ENCODE measurements at regions not wholly inside any gene's neighbourhood (a gene's known extent, or its start where the extent isn't known, plus 50 kb on each side); places are given as distances from the start of the nearest gene placed in this dataset.

DNA sequence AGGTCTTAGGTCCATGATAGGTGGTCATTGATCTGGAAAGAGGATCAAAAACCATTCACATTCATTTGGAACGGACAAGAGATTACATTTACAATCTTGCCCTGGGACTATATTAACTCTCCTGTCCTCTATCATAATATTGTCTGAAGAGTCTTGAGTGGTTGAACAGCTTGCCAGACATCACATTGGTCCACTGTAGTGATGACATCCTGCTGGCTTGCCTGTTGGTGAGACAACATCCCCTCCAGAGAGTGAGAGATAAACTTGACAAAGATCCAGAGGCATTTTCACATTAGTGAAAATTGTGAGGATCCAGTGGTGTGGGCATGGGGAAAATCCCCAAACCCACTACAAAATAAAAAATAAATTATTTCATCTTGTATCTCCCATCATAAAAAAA, 155.7 kb upstream of the LEF1 start:
- no peak for DNase-seq

DNA sequence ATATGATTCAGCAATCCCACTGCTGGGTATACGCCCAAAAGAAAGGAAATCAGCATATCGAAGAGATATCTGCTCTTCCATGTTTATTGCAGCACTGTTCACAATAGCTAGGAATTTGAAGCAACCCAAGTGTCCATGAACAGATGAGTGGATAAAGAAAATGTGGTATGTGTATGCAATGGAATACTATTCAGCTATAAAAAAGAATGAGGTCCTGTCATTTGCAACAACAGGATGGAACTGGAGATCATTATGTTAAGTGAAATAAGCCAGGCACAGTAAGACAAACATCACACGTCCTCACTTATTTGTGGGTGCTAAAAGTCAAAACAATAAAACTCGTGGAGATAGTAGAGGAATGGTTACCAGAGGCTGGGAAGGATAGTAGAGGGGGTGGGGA, 153.8 kb upstream of the LEF1 start:
- DNase-seq: no peak

DNA sequence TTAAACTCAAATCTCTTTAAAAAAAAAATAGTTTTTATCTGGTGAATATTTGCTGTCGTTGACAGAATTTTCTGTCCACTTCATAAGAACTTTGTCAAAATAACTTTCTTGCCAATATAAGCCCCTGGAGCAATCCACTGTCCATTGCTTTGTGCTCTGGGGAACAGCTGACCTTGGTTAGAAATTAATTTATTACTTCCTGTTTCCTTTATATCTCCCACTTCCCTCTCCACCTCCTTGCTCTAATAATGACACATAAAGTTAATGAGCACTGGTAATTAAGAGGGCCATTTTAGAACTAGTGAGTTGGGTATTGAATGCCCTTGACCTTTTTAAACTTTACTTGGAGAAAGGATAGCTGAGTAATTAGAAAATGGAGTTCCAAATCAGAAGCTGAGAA, 151.3 kb upstream of the LEF1 start:
- DNase-seq: no peak

DNA sequence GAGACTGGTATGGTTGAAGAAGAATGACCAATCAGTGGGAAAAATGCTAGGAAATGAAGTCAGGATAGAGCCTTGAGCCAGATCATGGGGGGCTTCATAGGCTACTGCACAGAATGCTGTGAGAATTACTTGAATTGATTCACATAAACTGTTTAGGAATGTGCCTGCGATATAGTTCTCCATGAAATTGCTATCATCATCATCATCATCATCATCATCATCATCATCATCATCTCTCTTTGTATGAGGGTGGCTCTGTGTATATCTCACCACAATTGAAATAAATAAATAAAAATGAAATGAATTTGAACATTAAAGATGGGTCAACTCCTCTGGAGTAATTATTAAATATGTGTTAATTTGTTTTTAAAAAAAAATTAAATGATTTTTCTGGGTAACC, 148.6 kb upstream of the LEF1 start:
- no peak for DNase-seq

DNA sequence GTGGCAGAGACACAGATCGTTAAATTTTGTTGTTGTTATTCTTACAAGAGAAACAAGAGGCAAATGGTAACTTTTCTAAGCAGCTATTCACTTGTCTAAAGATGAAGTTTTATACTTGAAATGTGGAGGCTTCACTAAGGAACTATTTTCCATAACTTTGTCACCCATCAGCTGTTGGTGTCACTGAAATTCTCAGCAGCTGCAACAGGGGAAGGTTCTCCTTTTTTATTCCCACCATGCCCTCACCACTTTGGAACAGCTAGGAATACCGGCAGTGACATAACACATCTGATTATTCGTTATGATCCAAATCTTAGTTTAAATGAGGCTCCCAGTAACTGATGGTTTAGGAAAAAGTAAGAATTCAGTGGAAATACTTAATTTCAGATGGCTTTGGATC, 147.0 kb upstream of the LEF1 start:
- no peak for DNase-seq

DNA sequence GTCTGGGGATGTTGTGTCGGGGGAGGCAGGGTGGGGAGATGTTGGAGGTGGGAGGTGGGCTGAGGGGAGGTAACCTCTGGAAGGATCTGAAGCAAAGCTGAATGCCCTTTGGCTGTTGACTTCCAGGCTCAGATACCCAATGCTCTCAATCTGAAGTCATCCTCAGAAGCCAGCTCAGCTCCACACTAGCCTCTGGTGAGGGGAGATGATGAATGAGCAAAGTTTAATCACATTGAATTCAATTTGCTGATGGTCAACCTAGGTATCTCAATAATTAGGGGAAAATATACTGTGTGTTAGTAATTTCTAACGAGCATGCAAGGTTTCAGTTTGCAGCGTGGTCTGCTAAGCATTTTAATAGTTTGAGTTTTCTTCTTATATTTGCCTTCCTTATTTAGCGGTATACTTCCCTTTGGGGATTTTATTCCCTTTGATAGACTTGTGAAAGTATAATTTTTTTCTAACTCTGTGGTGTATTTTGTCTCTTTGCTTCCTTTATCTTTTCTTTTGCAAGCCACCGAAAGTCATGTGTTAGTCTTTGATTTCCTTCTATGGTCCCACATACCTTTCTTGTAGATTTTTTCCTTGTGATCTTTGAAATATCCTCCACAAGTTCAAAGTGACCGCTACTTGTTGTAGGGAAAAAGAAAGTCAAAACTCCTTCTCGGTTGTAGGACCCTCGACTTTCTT, 146.3 kb upstream of the LEF1 start:
- no peak for DNase-seq

DNA sequence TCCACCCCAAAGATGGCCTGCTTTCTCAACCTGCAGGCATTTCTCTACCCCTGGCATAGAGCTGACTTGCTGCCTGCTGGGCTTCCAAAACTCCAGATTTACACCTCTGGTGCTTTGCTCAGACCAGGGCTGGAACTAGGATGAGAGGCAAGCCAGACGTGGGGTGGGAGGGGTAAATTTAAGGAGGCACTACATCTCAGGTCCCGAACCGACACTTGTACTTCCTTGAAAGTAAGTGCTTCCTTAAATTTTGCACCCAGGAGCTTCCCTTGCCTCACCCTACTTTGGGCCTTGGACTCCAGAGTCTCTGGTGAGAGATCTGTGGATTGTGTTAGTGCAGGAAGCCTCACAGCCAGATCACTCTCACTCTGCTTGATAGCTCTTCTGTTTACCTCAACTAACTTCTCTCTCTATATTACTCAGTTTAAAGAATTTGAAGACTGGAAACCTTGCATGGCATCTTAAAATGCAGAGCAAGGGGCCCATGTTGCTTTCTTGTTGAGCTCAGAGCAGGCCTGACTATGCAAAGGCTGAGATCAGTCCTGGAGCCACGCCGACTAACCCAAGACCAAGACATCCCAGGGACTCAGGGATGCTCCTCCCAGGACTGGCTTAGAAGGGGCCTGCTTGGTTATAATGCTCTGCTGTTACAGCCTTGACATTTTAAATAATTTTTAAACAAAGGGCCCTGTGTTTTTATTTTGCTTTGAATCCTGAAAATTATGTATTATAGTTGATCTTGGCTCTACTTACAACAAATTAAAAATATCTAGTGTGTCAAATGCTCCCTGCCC, 145.0 kb upstream of the LEF1 start:
- DNase-seq: no peak

DNA sequence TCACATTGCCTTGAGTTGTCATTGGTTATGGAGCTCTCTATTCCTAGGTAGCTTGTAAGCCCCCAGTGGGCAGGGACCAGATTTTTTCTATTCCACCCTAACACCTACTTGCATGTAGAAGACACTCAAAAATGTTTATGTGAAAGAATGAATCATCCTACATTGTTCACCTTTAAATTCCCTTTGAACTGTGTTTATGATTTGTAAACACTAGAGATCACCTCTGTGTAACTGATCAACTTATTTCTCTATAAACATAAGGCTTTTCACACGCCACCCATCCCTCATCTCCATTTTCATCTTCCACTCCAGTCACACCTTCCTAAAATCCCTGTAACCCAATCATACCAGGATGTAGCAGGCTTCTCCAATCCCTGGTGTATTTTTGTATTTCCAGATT, 142.6 kb upstream of the LEF1 start:
- DNase-seq: no peak

DNA sequence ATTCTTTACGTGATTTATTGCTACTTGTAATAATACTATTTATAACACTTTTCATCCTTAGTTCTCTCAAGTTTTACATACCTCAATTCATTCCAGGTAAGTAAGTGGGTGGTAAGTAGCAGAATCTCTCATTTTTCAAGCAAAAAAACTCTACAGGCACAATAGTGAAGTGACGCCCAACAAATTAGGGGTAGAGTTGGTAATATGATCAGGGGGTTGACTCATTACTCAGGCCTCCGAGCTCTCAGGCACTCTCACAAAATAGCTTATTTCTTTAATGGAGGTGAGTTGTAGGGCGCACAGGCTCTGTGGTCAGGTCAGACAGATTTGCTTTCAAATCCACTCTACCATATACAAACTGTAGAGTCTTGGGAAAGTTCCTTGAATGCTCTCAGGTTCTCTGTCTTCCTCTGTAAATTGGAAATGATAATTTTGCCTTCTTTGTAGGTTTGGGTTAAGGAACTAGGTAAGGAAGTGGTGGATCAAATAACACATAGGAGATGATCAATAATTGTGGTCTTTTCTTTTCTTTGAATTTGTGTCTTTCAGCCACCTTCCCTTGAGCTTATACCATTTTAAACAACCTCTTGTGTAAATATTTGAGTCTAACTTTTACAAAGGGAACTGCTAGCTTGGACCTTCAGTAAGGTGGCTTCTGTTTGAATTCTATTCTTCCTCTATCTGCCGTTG, 134.9 kb upstream of the LEF1 start:
- no peak for DNase-seq

DNA sequence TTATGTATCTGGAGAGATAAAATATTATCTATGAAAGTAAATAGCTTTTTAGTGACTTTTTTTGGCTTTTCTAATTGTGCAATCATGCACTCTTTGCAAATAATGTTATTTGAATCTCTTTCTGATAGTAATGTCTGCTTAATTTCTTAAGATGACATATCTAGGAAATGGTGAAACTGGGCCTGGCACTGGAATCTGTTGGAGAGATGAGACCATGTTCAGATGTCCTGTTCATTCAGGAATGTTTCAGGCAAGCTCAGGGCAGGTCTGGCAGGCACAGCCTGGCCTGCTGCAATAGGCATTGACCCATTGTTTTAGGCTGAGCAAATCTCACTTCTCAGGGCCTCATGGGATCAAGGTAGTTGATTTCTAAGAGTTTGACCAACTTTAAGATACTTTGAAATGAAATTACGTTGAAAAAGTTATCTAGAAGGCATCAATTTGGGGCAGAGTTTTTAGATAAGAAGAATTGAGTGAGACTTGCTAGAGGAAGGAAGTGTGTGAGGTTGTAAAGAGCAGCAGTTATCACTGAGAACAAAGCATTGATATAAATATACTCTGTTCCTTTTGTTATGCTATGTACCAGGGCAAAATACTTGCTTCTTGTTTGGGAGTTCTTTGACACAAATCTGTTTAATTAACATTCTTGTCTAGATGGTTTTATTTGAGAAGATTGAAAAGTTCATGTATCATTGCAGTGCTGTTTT, 133.0 kb upstream of the LEF1 start:
- no peak for DNase-seq

DNA sequence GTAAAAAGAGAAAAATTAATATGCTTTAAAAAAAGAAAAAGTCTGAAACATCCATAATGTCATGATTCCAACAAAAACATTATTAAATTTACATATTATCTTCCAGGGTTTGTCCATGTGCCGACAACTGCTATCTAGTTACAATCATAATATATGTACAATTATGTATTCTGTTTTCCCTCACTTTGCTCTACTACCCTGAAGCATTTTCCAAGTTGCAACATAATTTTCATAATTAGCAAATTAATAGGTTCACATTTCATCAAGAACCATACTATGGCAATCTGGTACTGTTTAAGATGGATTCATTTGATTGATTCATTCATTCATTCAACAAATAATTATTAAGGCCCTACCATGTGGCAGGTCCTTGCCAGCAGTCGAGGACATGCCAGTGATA, 128.9 kb upstream of the LEF1 start:
- no peak for DNase-seq

DNA sequence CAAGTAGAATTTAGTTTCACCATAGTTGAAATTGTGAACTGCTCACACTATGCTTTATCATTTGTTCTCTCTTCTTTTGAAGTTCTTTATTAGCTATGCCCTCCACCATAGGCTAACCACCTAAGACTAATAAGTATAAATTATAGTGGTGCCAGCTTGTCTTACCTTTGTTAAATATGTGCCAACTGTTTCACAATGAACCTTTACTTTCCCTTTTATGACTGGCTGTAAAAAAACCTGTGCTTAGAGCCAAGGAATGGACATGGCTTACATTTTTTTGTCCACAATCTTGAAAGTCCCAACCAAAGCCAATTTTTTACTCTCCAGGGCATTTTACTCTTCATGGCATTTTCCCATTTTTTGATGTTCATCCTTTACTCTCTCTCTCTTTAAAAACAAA, 123.5 kb upstream of the LEF1 start:
- DNase-seq: no peak

DNA sequence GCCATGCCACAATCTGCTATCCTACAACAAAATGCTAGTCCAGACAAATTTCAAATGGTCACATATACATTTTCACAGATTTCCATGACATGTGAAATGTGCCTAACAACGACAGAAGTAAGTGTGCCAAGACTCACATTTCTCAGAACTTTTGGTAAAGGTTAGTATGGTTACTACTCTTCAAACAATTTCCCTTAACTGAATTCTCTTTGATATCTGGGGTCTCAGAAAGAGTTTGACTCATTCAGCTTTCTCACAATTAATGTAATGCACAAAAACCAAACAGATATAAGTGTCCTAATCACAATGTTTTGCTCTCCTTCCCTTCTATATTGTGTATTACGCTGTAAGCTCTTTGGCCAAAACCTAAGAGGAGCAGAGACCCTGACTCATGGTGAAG, 122.4 kb upstream of the LEF1 start:
- DNase-seq: no peak

DNA sequence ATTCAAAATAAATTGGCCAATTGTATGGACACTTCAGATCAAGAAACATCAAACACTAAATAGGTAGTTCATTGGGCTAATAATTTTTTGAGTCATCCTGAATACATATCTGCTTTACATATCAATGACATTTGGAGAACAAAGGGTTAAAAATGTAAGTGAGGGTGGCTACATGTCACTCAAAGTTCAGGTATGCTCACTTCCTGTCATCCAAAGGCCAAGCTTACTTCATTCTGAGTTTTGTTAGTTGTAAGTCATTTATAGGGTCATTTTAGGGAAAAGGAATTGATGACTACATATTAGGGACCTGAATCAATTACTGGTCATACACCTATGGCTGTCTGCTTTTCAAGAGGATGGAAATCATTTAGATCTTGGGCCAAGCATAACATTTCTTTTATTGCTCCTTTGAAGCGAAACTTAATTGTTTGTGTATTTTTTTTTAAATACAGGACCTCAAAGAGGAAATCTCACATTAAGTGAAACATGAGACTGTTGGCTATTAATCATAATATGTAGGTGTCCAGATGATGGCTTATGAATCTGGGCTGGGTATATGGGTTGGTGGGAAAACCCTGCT, 119.2 kb upstream of the LEF1 start:
- DNase-seq: no peak

DNA sequence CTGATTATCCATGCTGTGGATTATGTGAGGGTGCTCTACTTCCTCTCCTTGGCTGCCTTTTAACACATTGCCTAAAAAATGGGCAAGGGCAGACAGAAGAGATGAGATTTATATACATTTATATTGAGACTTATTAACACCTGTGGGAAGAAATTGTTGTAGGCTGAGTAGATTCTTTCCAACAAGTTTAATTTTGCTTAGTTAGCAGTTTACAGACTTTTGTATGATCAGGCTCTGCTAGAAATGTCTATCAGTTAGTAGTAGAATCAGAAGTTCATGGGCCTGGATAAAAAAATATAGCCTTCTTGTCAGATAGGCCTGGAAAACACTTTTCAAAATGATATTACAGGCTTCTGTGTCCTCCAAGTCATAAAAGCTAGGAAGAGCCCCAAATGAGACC, 111.3 kb upstream of the LEF1 start:
- no peak for DNase-seq

DNA sequence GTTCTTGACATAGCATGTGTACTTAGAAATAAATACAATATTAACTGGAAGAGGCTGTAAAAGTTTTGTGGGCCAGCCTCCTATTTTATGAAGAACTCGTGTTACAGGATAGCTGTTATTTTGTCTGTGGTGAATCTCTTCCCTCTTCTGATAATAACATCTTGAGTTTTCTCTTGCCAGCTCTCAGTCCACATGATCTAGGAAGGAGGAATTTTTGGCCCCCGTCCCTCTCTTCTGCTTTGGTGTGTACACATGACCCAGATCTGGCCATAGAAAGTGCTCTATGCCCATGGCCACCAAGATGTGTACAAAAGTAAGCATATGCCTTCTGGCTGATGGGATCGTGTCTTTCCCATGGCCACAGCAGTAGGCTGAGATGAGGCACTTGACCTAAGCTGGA, 108.0 kb upstream of the LEF1 start:
- DNase-seq: no peak

DNA sequence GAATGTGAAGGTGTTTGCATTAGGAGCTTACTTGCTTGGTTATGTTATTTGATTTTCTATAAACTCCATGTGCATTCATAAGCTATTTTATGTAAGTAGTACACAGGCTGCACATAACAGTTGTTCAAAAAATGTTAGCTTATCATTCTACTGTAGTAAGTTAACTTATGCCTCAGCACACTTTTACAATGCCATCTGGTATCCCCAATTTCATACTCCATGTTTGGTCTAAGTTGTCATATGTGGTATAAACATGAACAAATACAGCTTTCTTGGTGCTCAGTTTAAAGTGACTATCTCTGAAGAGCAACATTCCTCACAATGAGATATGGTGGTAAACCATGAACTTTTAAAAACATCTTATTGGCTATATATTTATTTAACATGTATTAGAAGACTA, 104.3 kb upstream of the LEF1 start:
- DNase-seq: no peak

DNA sequence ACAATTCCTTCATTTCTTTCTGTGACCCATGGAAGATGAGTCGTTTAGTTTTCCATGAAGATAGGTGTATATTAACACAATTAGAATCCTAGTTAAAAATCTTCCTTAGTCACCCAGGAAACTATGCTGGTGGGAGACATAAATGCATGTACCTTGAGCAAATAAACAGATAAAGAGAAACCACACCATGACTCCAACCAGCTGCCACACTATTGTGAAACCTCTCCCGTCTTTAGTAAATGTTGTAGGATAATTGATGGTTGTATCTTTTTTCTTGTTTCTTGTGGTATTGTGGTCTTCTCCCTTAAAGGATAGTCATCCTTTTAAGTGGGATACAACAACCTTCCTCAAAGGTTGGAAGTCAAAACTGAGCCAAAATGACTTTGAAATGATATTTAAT, 103.8 kb upstream of the LEF1 start:
- DNase-seq: no peak

DNA sequence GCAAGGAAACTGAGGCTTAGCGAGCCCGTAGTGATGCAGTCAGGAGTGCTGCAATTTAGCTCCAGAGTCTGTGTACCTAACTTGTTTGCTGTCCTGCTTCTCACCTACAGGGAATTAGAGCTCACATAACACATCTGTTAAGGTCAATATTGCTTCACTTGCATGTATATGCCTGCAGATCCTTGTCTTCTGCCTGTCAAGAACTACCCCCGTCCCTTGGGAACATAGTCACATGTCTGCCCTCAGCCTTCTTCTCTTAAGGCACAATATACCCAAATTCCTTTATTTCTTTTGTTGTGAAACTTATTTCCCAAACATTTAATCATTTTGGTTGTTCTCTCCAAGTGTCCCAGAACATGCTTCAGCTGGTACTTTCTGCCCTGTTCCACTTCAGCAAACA, 103.3 kb upstream of the LEF1 start:
- DNase-seq: no peak

DNA sequence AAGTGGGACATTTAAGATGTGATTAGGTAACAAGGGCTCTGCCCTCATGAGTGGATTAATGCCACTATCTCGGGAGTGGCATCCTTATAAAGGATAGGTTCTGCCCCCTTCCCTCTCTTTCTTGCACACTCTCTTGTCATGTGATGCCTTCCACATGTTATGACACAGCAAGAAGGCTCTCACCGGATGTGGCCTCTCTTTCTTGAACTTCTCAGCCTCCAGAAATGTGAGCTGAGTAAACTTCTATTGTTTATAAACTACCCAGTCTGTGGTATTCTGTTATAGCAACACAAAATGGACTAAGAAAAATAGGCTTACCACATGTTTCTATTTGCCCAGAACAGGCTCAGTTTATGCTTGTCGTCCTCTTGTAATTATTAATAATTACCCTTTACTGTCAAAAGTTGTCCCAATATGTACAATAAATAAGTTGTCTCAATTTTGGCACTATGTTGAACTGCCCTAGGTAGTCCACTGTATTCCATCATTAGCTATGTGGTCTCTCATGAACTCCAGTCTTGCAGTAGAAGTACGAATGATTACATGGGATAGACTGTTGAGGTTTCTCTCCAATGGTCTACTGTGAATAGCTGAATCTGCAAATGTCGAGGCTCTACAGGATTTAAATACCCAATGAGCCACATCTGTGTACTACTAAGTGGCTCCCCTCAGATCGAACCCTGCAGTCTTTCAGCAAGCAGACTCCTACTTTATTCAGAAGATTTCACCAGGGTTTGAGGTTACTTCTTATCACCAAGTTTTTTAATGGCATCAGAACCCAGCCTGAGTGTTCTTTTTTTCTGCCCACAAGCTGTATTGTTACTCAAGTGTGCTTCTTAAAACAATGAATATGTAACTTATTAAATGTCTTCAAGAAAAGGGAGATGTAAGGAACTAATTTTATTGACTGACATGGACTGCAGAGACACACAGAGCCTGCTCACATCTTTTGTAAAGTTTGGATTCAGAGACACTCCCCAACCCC, 102.0 kb upstream of the LEF1 start:
- DNase-seq: no peak

DNA sequence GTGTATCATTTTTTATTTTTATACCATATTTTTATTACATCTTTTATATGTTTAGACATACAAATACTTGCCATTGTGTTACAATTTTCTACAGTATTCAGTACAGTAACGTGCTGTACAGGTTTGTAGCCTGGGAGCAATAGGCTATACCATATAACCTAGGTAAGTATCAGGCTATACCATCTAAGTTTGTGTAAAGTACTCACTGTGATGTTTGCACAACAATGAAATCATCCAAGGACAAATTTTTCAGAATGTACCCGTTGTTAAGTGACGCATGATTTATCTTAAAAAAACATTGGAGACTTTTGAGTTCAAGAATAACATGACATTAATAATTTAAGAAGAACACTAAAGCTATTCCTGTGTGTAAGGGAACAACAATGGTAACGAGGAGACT, 96.0 kb upstream of the LEF1 start:
- no peak for DNase-seq

DNA sequence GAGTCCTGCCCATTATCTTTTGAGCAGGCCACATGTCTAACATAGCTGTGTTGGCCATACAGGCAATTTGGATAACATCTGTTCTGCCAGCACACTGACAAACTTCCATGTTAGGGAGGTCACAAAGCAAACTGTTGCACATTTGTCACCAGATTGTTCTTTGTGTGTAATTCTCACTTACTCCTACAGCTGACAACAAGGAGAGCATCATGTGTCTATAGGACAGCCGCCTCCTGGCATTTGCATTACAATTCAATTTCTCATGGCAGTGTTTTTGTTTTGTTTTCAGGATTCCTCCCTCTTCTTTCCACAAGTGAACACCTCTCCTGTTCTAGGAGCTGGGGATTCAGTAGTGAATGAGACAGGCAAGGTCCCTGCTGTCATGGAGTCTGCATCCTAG, 94.3 kb upstream of the LEF1 start:
- no peak for DNase-seq
